ENCODE measurements at regions not wholly inside any gene's neighbourhood (a gene's known extent, or its start where the extent isn't known, plus 50 kb on each side); places are given as distances from the start of the nearest gene placed in this dataset.
"Not testable (repeated sequence)": the region's sequence is repeated elsewhere in the genome, so short reads cannot be mapped to it uniquely, and the experiment has no call there.

GRCh38 chr1:213418268-213419071, 367.4 kb downstream of the RPS6KC1 start:
- DNase-seq, result no peak

- no peak for DNase-seq
These were observed 368.5 kb downstream of the RPS6KC1 start for GRCh38 chr1:213419401-213420030.

- DNase-seq, result not testable (repeated sequence)
These were observed 370.1 kb downstream of the RPS6KC1 start for GRCh38 chr1:213421178-213421577.

- no peak for DNase-seq
These were observed 372.0 kb downstream of the RPS6KC1 start for GRCh38 chr1:213423041-213423440.

GRCh38 chr1:213423605-213424004, 372.6 kb downstream of the RPS6KC1 start:
- no peak for DNase-seq

GRCh38 chr1:213425376-213426030, 374.5 kb downstream of the RPS6KC1 start:
- DNase-seq, result no peak

- no peak for DNase-seq
These were observed 378.6 kb downstream of the RPS6KC1 start for GRCh38 chr1:213429642-213430041.

GRCh38 chr1:213435715-213436114, 384.7 kb downstream of the RPS6KC1 start:
- no peak for DNase-seq

- DNase-seq, result no peak
These were observed 387.3 kb downstream of the RPS6KC1 start for GRCh38 chr1:213438339-213438738.

GRCh38 chr1:213439703-213440102, 388.7 kb downstream of the RPS6KC1 start:
- no peak for DNase-seq

GRCh38 chr1:213440766-213441165, 389.7 kb downstream of the RPS6KC1 start:
- no peak for DNase-seq

GRCh38 chr1:213443415-213443814, 392.4 kb downstream of the RPS6KC1 start:
- no peak for DNase-seq

- DNase-seq, result no peak
These were observed 393.2 kb downstream of the RPS6KC1 start for GRCh38 chr1:213444224-213444623.

- DNase-seq, result no peak
These were observed 395.5 kb downstream of the RPS6KC1 start for GRCh38 chr1:213446496-213446895.

GRCh38 chr1:213448360-213448759, 397.3 kb downstream of the RPS6KC1 start:
- DNase-seq, result no peak

GRCh38 chr1:213448776-213449175, 397.7 kb downstream of the RPS6KC1 start:
- no peak for DNase-seq

GRCh38 chr1:213452501-213452900, 401.5 kb downstream of the RPS6KC1 start:
- no peak for DNase-seq

- no peak for DNase-seq
These were observed 406.1 kb downstream of the RPS6KC1 start for GRCh38 chr1:213457186-213457585.

GRCh38 chr1:213457733-213458132, 406.7 kb downstream of the RPS6KC1 start:
- no peak for DNase-seq

GRCh38 chr1:213462374-213462773, 411.3 kb downstream of the RPS6KC1 start:
- DNase-seq, result not testable (repeated sequence)

- DNase-seq, result no peak
These were observed 413.9 kb downstream of the RPS6KC1 start for GRCh38 chr1:213464786-213465460.

- no peak for DNase-seq
These were observed 415.5 kb downstream of the RPS6KC1 start for GRCh38 chr1:213466541-213466940.

- no peak for DNase-seq
These were observed 423.0 kb downstream of the RPS6KC1 start for GRCh38 chr1:213474054-213474453.
